ENCODE measurements at regions not wholly inside any gene's neighbourhood (a gene's known extent, or its start where the extent isn't known, plus 50 kb on each side); places are given as distances from the start of the nearest gene placed in this dataset.

DNA sequence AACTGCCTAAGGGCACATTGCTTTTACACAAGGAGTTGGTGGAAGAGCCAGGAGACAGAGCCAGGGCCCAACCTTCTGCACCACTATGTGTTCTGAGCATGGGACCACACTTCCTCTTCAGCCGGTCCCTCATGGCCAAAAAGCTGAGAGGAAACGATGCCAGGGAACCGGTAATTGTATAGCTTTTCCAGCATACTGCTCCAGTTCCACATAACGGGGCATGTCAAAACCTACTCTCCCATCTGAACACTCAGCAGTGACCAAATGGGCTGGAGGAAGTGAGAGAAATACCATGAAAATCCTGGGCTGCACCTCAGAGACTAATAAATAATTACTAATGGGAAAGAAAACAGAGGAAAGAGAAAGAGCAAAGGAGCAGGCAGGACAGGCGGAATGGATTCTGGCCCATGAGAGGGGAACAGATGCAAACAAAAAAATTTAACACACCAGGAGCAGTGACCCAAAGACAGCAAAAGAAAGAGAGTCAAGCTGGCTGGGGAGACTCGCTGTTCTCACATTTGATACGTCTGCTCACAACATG is 52.0 kb upstream of the BMP2 start:
- TF ChIP-seq GATA3 (IDR thresholded peaks at IDR 0.05; ENCODE audit: low read depth, low read length) (no peak), GATA2 (IDR thresholded peaks at IDR 0.05; ENCODE audit: low read depth, low read length) (no peak)

DNA sequence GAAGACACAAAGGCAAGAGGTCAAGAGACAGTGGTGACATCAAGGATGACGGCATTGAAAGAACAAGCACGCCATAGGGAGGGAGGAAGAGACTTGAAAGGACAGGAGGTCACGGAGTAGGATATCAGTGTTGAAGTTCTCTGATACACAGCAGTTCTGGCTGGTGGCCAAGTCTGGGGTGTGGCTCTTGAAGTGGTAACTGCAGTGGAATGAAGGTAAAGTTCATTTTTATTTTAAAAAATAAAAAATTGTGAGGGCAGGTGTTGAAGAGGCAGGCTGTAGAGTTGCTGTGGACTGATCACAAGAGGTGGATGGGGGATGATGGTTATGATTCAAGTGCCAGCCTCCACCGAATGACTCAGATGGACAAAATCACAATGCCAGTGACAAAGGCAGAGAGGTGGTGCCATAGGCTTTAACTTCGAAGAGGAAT is 53.2 kb upstream of the BMP2 start:
- TF ChIP-seq GATA3 (IDR thresholded peaks at IDR 0.05; ENCODE audit: low read depth, low read length) (no peak), GATA2 (IDR thresholded peaks at IDR 0.05; ENCODE audit: low read depth, low read length) (no peak)

DNA sequence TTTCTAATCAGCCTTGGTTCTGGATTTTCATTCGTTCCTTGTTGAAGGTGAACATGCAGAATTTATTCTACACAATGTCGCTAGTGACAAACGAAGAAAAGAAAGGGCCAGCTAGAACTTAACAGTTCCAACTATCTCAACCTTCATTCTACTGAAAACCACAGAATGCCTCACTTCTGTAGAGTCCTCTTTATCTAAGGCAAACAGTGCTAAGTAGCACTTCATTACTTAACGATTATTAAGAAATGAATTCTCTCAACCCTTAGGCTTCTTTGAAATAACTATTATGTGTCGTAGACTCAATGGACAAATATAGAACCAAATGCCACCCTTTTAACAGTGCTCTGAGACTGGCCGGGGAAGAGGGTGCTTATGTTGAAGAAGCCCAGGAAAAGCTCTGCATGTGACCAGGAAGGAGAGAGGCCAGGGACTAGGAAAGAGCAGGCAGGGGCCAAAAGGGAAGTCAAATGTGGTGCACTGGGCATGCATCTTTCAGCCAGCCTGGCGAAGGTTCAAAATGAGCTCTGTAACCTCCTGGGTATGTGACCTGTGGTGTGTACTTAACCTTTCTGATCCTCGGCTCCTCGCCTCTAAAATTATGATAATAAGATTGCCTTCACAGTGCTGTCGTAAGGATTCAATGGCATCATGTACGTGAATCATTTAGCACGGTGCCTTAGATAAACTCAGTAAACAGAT is 55.4 kb upstream of the BMP2 start:
- TF ChIP-seq GATA2 (IDR thresholded peaks at IDR 0.05; ENCODE audit: low read depth, low read length): no peak
- TF ChIP-seq GATA3 (IDR thresholded peaks at IDR 0.05; ENCODE audit: low read depth, low read length): no peak

DNA sequence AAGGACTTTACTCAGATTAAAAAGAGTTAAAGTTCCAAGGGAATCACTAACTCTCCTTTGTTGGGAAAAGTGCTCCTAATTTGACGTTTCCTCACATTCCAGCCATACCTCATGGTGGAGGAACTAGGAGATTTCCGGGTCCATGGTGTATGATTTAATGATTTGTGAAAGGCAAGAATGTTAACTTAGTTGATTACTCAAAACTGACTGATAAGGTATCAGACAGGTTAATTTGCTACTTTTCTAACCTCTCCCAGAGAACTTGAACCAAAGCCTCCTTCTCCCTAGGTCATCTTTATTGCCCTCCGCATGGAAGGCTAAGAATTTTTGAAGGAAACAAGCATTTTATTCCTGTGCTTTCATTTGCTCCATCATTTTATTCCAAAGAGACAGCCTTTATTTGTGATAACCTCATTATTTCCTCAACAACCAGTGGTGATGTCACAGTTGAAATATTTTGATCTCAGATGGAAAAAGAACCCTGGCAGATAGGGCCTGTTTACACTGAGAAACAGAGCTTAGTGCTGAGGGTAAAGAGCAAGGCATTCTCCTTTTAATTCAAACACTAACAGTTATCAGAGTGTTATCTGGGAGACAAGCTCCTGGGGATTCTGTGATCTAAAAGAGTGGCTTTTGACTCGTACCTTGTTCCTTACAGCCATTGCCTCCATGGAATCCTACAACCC is 57.4 kb upstream of the BMP2 start:
- TF ChIP-seq GATA3 (IDR thresholded peaks at IDR 0.05; ENCODE audit: low read depth, low read length) (no peak), GATA2 (IDR thresholded peaks at IDR 0.05; ENCODE audit: low read depth, low read length) (no peak)

DNA sequence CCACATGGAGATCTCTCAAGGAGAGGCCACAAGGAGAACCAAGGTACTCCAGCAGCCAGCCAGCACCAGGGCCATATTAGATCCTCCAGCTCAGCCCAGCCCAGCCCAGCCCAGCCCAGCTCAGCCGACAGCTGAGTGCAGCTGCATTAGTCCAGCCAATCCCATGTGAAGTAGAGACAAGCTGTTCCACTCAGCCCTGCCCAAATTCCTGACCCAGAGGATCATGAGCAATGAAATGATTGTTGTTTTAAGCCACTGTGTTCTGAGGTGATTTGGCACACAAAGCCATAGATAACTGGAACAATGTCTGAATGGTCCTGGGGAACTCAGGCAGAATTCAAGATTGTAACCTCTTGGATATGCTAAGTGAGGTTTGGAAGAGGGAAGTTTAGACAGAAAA is 59.5 kb upstream of the BMP2 start:
- TF ChIP-seq GATA2 (IDR thresholded peaks at IDR 0.05; ENCODE audit: low read depth, low read length): no peak
- TF ChIP-seq GATA3 (IDR thresholded peaks at IDR 0.05; ENCODE audit: low read depth, low read length): no peak

DNA sequence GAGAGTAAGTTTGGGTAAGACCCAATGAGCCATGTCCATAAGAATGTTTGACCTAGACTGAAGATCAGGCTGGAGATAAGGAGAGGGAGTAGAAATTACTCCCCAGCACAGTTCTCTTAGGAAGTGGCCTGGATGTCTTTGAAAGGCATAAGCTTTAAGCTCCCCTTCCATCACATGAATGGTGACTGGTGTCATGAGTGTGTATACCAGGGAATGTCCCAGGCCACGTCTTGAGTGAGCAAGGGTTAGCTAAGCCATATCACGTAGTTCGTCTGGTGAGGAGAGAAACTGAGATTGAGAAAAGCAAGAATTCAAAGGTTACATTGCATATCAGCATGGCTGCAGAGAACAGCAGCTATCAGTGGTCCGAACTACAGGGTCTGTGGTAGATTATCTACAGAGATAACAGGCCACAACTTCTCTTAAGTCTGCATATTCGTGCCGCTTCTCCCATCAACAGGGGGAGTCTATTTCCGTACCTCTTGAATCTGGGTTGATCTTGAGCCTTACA is 60.1 kb upstream of the BMP2 start:
- no peak for TF ChIP-seq GATA3 (IDR thresholded peaks at IDR 0.05; ENCODE audit: low read depth, low read length)
- no peak; the same call in 1 of the 2 replicates for TF ChIP-seq GATA2 (IDR thresholded peaks at IDR 0.05; ENCODE audit: low read depth, low read length)

DNA sequence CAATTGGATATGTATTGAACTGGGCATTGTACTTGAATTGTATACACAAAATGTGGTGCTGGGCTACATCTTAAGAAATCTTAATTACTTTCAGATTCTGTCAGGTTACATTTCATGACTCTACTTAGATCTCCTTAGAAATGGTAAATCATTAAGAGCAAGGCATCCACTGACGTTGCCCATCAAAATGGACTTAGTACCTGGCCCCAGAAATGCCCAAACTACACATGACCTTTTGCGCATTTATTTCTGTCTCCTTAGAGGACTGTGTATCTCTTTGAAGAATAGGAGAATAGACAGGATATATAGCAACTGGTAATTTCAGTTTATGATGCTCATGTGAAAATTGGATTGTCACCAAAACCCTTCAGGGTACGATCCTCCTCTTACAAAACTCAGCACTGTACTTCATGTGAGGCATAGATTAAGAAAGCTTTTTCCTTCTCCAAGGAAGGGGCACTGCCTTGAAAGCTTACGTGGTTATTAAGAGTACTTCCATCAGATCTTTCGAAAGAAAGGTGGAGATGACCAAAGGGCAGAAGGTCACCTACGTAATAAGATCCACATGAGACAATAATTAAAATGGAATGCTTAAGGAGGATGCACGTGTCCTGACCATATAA is 61.4 kb upstream of the BMP2 start:
- TF ChIP-seq GATA3 (IDR thresholded peaks at IDR 0.05; ENCODE audit: low read depth, low read length) (no peak), GATA2 (IDR thresholded peaks at IDR 0.05; ENCODE audit: low read depth, low read length) (no peak)

DNA sequence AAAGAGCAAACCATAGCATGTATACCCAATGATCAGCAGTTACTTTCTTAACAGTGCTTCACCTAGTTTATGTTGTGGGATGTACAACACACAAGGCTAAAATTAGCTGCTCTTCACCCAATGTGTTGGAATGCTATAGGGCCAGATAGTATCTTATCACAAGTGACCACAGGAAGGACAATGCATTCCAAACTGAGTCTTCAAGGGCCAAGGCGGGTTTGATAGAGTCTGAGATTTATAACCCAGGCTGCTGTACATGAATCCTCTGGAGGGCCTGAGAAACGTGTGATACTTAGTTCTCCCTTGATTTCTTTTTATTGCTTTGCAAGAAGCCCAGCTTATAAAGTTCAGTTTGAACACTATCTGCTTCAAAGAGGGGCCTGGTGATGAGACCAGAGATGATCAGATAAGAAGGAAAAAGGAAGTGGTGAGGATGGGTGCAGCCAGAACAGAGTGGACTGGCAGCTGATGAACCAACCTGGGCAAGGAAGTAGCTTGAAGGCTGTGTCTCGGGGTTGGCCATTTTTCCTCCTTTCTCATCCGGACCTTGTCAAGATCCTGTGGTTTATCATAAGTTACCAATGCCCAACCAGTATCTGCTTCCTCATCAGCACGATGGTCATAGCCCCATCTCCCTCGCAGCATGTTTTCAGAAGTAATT is 62.2 kb upstream of the BMP2 start:
- TF ChIP-seq GATA3 (IDR thresholded peaks at IDR 0.05; ENCODE audit: low read depth, low read length): no peak
- no peak for TF ChIP-seq GATA2 (IDR thresholded peaks at IDR 0.05; ENCODE audit: low read depth, low read length)

DNA sequence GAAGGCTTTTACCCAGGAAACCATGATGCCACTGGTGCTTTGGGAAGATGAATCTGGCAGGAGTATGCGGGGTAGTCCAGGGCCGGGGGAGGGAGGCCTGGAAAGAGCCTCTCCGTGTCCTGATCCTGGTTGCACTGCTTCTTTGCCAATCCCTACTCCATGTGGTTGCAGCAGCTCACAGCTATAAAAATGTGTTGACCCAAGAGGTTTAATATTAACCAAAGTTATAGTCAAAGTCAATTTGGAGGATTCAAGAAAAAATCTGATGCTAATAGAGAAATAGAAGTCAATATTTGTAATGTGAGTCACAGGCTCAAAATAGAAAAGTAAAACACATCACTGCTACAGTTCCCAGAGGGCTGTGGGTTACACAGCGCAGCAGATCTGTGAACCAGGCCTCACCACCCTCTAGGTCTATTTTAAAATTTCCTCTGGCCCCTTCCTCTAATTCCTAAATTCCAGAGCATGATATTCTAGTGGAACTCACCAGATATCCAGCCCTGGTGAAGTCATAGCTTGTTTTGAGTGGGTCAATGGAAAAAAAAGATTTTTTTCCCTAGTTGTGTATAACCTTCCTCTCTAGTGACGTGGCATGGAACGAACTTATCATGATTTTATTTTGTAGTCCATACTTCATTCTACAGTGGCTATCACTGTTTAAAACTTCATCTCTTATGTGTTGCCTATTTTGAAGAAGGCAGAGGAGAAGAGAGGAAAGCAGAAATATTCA is 63.2 kb upstream of the BMP2 start:
- TF ChIP-seq GATA3 (IDR thresholded peaks at IDR 0.05; ENCODE audit: low read depth, low read length) (no peak), GATA2 (IDR thresholded peaks at IDR 0.05; ENCODE audit: low read depth, low read length) (no peak)

DNA sequence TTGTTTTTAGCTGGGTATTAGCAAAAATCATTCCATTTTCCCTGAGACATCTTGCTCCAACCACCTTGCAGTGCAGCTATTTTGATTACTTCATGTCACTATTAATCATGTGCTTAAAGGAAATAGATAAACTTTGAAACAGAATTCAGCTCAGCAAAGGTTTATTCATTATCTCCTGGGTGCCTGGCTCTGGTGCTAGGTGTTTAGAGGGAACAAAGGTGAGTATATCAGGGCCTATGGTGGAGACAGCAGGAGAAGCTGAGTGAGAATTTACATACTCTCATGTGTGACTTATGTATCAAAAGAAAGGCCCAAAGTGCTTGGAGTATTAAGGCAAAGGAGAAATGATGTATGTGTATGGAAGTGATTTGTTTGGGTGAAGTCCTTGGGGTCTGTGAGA is 63.8 kb upstream of the BMP2 start:
- TF ChIP-seq GATA2 (IDR thresholded peaks at IDR 0.05; ENCODE audit: low read depth, low read length) (no peak), GATA3 (IDR thresholded peaks at IDR 0.05; ENCODE audit: low read depth, low read length) (no peak)

DNA sequence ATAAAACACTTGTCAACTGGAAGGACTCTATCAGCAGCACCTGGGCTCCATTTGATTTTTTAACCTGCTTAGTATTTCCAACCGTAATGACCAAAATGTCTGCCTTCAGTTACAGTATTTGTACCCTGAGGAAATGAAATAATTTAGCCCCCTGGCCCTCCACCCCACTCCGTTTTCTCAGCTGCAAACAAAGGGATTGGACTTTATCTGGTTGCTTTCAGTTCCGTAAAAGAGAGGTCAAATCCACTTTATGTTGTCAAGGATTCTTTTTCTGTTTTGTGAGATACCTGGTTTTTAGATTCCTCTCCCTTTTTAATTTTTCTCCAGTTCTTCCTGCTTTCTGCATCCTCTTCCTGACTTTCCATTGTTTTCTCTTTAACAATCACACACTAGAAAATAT is 64.4 kb upstream of the BMP2 start:
- no peak for TF ChIP-seq GATA2 (IDR thresholded peaks at IDR 0.05; ENCODE audit: low read depth, low read length)
- no peak for TF ChIP-seq GATA3 (IDR thresholded peaks at IDR 0.05; ENCODE audit: low read depth, low read length)

DNA sequence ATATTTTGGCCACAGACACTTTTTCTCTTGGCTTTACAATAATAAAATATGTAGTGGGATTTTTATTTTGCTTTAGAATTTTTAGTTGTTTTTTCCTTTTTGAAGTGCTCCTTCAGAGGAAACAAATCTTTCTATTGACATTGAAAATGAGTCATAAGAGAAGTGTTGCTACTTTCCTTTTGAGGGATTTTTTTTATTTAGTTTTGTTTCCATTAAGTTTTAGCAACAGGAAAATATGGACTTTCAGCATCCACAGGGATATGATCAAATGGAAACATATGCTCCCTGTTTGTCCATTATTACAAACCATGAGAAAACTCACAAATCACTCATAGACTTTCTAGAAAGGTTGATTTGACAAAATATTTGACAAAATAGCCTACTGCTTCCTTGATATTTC is 65.3 kb upstream of the BMP2 start:
- TF ChIP-seq GATA2 (IDR thresholded peaks at IDR 0.05; ENCODE audit: low read depth, low read length) (no peak), GATA3 (IDR thresholded peaks at IDR 0.05; ENCODE audit: low read depth, low read length) (no peak)

DNA sequence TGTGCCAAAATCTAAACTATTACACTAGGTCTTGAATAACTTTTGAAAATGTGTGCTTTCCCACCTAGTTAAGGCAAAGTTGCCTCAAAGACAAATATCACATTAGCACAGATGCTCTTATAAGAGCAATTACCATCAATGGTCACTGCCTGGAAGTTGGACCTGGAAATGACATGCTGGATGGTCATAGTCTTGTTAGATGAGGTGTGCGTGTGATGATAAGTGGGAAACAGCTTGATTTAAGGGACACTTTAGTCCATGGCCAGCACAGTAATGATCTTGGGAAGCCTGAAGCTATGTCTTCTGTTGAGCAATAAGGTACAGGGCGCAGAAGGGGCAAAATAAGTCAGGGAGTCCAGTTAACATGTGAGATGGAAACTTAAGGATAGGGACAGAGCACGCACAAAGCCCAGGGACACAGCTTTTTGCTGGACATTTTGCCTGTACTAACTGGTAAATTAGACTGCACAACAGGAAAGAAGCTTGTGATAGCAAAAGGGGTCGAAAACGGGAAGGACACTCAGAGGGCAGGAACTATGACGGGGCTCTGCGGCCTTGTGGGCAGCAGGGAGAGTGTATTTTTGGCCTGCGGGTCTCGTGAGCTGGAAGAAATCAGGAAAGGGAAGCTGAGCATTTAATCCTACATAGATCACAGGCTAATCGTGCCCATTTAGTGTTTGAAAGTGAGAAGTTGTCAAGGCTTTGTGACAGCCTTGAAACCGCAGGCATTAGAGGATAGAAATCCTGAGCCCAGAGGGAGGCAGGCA is 66.7 kb upstream of the BMP2 start:
- TF ChIP-seq GATA3 (IDR thresholded peaks at IDR 0.05; ENCODE audit: low read depth, low read length) (no peak), GATA2 (IDR thresholded peaks at IDR 0.05; ENCODE audit: low read depth, low read length) (no peak)

All from SH-SY5Y (cell line).